ENCODE measurements at regions not wholly inside any gene's neighbourhood (a gene's known extent, or its start where the extent isn't known, plus 50 kb on each side); places are given as distances from the start of the nearest gene placed in this dataset.

DNA sequence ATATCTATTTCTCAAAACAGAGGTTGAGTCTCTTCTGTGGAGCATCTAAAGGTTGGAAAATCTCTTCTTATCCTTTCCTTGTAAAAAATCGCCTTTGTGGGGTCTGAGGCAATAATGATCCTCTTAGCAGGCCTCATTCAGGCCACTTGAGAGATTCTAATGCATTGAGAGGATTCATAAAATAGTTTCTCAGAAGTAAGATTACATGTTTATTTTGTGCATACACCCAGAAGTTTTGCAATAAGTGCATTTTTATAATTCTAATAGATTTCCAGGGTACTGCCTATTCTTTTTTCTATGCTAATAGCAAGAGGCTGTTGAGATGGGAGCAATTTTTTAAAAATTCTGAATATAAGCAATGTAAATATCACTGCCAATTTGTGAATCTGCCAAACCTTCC lies 342.2 kb upstream of the KLF12 start:
- Mint-ChIP-seq H3K4me1 (no peaks in the 10 kb centered on the region), H3K27me3 (peaks cover 8% of the 10 kb centered on the region), H3K36me3 (no peaks in the 10 kb centered on the region), H3K4me3 (no peak overlapping the region), H3K9me3 (peaks cover 0 to 3% (median 0%) of the 10 kb centered on the region in 7 donors), H3K27ac (no peak overlapping the region)
- H3K9me3 ChIP-seq (ENCODE audit: control insufficient read depth in 2 of 2, low read length in 2 of 2): no peaks in the 10 kb centered on the region
- ATAC-seq (ENCODE audit: low read depth in 2 of 2): no peak
- H3K4me3 ChIP-seq (ENCODE audit: low read depth, low read length): no peak overlapping the region
- H3K36me3 ChIP-seq (ENCODE audit: control insufficient read depth, insufficient read depth, low read length): no peaks in the 10 kb centered on the region
- no peak for DNase-seq
- H3K27ac ChIP-seq (ENCODE audit: insufficient read depth, low read length, poor library complexity, severe bottlenecking): no peak overlapping the region
- peaks cover 2% of the 10 kb centered on the region for H3K27me3 ChIP-seq (ENCODE audit: control insufficient read depth, insufficient read depth, low read length)
- H3K4me1 ChIP-seq (ENCODE audit: control insufficient read depth, insufficient read depth, low read length, poor library complexity, severe bottlenecking): no peaks in the 10 kb centered on the region

DNA sequence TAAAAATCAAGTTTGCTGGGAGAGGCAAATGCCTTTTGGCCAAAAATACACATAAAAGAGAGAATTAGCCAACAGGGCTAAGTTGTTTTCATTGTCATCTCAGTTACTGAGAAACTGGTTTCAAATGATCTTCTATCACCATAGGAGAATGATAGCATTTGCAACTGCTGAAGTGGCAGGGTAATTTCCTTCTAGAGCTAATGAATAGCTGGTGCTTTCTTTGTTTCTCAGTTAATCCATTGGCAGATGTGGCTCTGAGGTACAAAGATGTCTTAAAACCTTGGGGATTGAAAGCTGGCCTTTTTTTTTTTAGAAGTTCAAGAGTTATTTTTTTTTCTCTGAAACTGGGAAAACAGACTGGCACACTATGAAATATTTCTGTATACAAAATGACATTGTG lies 332.7 kb upstream of the KLF12 start:
- Mint-ChIP-seq H3K27ac (no peak overlapping the region), H3K9me3 (peaks cover 0 to 2% (median 0%) of the 10 kb centered on the region in 7 donors), H3K27me3 (peaks cover 14% of the 10 kb centered on the region), H3K36me3 (no peaks in the 10 kb centered on the region), H3K4me3 (no peak overlapping the region), H3K4me1 (no peaks in the 10 kb centered on the region)
- Histone ChIP-seq H3K4me3 (ENCODE audit: low read depth, low read length) (no peak overlapping the region), H3K9me3 (ENCODE audit: control insufficient read depth in 2 of 2, low read length in 2 of 2) (no peaks in the 10 kb centered on the region), H3K27ac (ENCODE audit: insufficient read depth, low read length, poor library complexity, severe bottlenecking) (no peak overlapping the region), H3K36me3 (ENCODE audit: control insufficient read depth, insufficient read depth, low read length) (no peaks in the 10 kb centered on the region), H3K4me1 (ENCODE audit: control insufficient read depth, insufficient read depth, low read length, poor library complexity, severe bottlenecking) (no peaks in the 10 kb centered on the region), H3K27me3 (ENCODE audit: control insufficient read depth, insufficient read depth, low read length) (peaks cover 7% of the 10 kb centered on the region)
- ATAC-seq (ENCODE audit: low read depth in 2 of 2): no peak
- no peak for DNase-seq

DNA sequence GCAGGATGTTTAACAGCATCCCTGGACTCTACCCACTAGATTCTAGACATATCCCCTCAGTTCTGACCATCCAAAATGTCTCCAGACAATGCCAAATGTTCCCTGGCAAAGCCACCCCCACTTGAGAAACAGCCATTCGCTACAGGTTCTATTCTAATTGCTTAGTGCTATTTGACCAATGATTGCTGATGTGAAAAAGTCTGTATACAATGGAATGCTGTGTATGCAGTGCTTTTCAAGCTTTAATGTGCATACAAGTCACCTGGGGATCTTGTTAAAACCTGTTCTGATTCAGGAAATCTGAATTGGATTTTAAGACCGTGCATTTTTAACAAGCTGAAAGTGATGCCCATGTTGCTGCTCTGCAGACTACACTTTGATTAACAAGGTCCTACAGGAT lies 331.8 kb upstream of the KLF12 start:
- H3K9me3 ChIP-seq (ENCODE audit: control insufficient read depth in 2 of 2, low read length in 2 of 2): no peaks in the 10 kb centered on the region
- no peaks in the 10 kb centered on the region for H3K4me1 ChIP-seq (ENCODE audit: control insufficient read depth, insufficient read depth, low read length, poor library complexity, severe bottlenecking)
- Mint-ChIP-seq H3K36me3 (no peaks in the 10 kb centered on the region), H3K27ac (no peak overlapping the region), H3K4me1 (no peaks in the 10 kb centered on the region), H3K27me3 (peaks cover 14% of the 10 kb centered on the region), H3K9me3 (peaks cover 0 to 3% (median 0%) of the 10 kb centered on the region in 7 donors), H3K4me3 (no peak overlapping the region)
- no peak overlapping the region for H3K4me3 ChIP-seq (ENCODE audit: low read depth, low read length)
- no peak for ATAC-seq (ENCODE audit: low read depth in 2 of 2)
- peaks cover 7% of the 10 kb centered on the region for H3K27me3 ChIP-seq (ENCODE audit: control insufficient read depth, insufficient read depth, low read length)
- H3K36me3 ChIP-seq (ENCODE audit: control insufficient read depth, insufficient read depth, low read length): no peaks in the 10 kb centered on the region
- no peak overlapping the region for H3K27ac ChIP-seq (ENCODE audit: insufficient read depth, low read length, poor library complexity, severe bottlenecking)
- DNase-seq: no peak

DNA sequence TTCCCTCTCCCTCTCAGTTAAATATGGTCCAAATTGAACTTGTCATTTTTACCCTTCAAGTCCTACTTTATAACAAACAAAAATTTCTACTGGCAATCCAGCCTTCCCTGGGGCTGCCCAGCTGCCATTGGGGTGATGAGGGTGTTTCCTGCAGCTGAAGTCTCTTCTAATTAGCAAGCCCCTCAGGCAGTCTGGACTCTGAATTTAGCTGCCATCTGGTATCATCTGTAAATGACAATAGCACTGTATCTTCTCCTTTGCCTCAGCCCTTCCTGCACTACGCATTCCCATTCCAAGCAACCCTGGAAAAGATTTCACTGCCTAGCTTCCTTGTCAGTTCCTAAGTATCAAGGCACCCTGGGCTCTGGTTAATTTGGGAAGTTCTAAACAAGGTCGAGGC lies 331.1 kb upstream of the KLF12 start:
- Mint-ChIP-seq H3K36me3 (no peaks in the 10 kb centered on the region), H3K9me3 (peaks cover 0 to 4% (median 0%) of the 10 kb centered on the region in 7 donors), H3K27ac (no peak overlapping the region), H3K4me3 (no peak overlapping the region), H3K4me1 (no peaks in the 10 kb centered on the region), H3K27me3 (peaks cover 14% of the 10 kb centered on the region)
- peaks cover 4% of the 10 kb centered on the region for H3K27me3 ChIP-seq (ENCODE audit: control insufficient read depth, insufficient read depth, low read length)
- H3K36me3 ChIP-seq (ENCODE audit: control insufficient read depth, insufficient read depth, low read length): no peaks in the 10 kb centered on the region
- no peak for DNase-seq
- H3K4me1 ChIP-seq (ENCODE audit: control insufficient read depth, insufficient read depth, low read length, poor library complexity, severe bottlenecking): no peaks in the 10 kb centered on the region
- no peak for ATAC-seq (ENCODE audit: low read depth in 2 of 2)
- no peaks in the 10 kb centered on the region for H3K9me3 ChIP-seq (ENCODE audit: control insufficient read depth in 2 of 2, low read length in 2 of 2)
- H3K27ac ChIP-seq (ENCODE audit: insufficient read depth, low read length, poor library complexity, severe bottlenecking): no peak overlapping the region
- no peak overlapping the region for H3K4me3 ChIP-seq (ENCODE audit: low read depth, low read length)

DNA sequence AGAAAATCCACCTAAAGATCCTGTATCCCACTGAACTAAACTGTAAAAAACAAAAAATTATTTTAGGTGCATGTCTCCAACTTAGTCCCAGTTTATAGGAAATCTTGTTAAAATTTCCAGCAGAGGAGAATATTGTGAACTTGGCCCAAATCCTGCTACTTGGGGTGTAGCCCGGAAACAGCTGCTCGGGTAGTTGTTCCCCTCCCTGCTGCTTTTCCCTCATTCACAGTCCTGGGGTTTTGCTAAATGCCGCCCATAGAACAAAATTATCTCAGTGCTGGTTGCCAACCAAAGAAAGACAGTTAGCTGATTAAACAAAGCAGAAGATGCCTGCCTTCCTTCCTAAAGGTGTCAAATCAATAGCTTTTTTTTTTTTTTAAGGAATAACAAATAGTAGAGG lies 330.5 kb upstream of the KLF12 start:
- no peak overlapping the region for H3K4me3 Mint-ChIP-seq
- ATAC-seq (ENCODE audit: low read depth in 2 of 2) (no peak), DNase-seq (no peak)
- Histone ChIP-seq H3K36me3 (ENCODE audit: control insufficient read depth, insufficient read depth, low read length) (no peaks in the 10 kb centered on the region), H3K9me3 (ENCODE audit: control insufficient read depth in 2 of 2, low read length in 2 of 2) (no peaks in the 10 kb centered on the region), H3K4me1 (ENCODE audit: control insufficient read depth, insufficient read depth, low read length, poor library complexity, severe bottlenecking) (no peaks in the 10 kb centered on the region), H3K27me3 (ENCODE audit: control insufficient read depth, insufficient read depth, low read length) (peaks cover 3% of the 10 kb centered on the region), H3K4me3 (ENCODE audit: low read depth, low read length) (no peak overlapping the region), H3K27ac (ENCODE audit: insufficient read depth, low read length, poor library complexity, severe bottlenecking) (no peak overlapping the region)
- no peaks in the 10 kb centered on the region for H3K4me1 Mint-ChIP-seq
- peaks cover 0 to 4% (median 0%) of the 10 kb centered on the region in 7 donors for H3K9me3 Mint-ChIP-seq
- no peak overlapping the region for H3K27ac Mint-ChIP-seq
- H3K27me3 Mint-ChIP-seq: peaks cover 12% of the 10 kb centered on the region
- no peaks in the 10 kb centered on the region for H3K36me3 Mint-ChIP-seq

DNA sequence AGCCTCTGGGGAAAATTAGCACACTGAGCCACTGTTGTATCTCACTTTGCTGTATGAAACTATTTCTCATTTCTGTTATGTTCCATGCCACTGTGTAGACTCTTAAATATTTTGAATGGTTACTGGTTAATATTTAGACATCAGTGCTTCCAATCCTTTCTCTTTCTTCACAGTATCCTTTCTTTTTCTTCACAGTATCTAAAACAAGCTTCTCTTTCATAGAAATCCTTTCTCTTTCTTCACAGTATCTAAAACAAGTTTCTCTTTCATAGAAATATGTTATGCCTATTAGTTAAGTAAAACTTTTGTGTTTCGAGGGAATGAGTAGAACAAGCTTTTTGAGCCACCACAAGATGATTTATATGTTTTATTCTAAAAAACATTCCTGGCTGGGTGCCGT lies 326.8 kb upstream of the KLF12 start:
- H3K4me1 Mint-ChIP-seq: no peaks in the 10 kb centered on the region
- Histone ChIP-seq H3K4me3 (ENCODE audit: low read depth, low read length) (no peak overlapping the region), H3K27me3 (ENCODE audit: control insufficient read depth, insufficient read depth, low read length) (peaks cover 7% of the 10 kb centered on the region), H3K27ac (ENCODE audit: insufficient read depth, low read length, poor library complexity, severe bottlenecking) (no peak overlapping the region), H3K36me3 (ENCODE audit: control insufficient read depth, insufficient read depth, low read length) (no peaks in the 10 kb centered on the region), H3K4me1 (ENCODE audit: control insufficient read depth, insufficient read depth, low read length, poor library complexity, severe bottlenecking) (no peaks in the 10 kb centered on the region), H3K9me3 (ENCODE audit: control insufficient read depth in 2 of 2, low read length in 2 of 2) (no peaks in the 10 kb centered on the region)
- H3K9me3 Mint-ChIP-seq: peaks cover 0 to 5% (median 0%) of the 10 kb centered on the region in 7 donors
- no peak for DNase-seq
- no peaks in the 10 kb centered on the region for H3K36me3 Mint-ChIP-seq
- H3K27ac Mint-ChIP-seq: no peak overlapping the region
- ATAC-seq (ENCODE audit: low read depth in 2 of 2): no peak
- H3K27me3 Mint-ChIP-seq: peaks cover 20% of the 10 kb centered on the region
- H3K4me3 Mint-ChIP-seq: no peak overlapping the region

DNA sequence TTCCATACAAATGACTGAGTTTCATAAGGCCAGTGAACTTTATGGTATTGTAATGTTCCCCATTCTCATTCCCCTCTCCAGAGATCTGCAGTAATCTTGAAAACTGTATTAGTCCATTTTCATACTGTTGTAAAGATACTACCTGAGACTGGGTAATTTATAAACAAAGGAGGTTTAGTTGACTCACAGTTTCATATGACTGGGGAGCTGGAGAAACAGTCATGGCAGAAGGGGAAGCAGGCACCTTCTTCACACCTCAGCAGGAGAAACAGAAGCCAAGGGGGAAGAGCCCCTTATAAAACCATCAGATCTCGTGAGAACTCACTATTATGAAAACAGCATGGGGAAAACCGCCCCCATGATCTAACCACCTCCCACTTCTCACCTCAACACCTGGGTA lies 318.7 kb upstream of the KLF12 start:
- peaks cover 0 to 13% (median 4%) of the 10 kb centered on the region in 7 donors for H3K9me3 Mint-ChIP-seq
- no peak overlapping the region for H3K27ac ChIP-seq (ENCODE audit: insufficient read depth, low read length, poor library complexity, severe bottlenecking)
- H3K4me3 Mint-ChIP-seq: no peak overlapping the region
- ATAC-seq (ENCODE audit: low read depth in 2 of 2): no peak
- no peaks in the 10 kb centered on the region for H3K9me3 ChIP-seq (ENCODE audit: control insufficient read depth in 2 of 2, low read length in 2 of 2)
- H3K4me1 Mint-ChIP-seq: peaks cover 0 to 8% (median 2%) of the 10 kb centered on the region in 4 donors
- no peak for DNase-seq
- no peak overlapping the region for H3K27ac Mint-ChIP-seq
- H3K36me3 Mint-ChIP-seq: peaks cover 2% of the 10 kb centered on the region
- peaks cover 7% of the 10 kb centered on the region for H3K27me3 ChIP-seq (ENCODE audit: control insufficient read depth, insufficient read depth, low read length)
- H3K4me1 ChIP-seq (ENCODE audit: control insufficient read depth, insufficient read depth, low read length, poor library complexity, severe bottlenecking): no peaks in the 10 kb centered on the region
- no peaks in the 10 kb centered on the region for H3K36me3 ChIP-seq (ENCODE audit: control insufficient read depth, insufficient read depth, low read length)
- no peak overlapping the region for H3K4me3 ChIP-seq (ENCODE audit: low read depth, low read length)
- peaks cover 23% of the 10 kb centered on the region for H3K27me3 Mint-ChIP-seq

DNA sequence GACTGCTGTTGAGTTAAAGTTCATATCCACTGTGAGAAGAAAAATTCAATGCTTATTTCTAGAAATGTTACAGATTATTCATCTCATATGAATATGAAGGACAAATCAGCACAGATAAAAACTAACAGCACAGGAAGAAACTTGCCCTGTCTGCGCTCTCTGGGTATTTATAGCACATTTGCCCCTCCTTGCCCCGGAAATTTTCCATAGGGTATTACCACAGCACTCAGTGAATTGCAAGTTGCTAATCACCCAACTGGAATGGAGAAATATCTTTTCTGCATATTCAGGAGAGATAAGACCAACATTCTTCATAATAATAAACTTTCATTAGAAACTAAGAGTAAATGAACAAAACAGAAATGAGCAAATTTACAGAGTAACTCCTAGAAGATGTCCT lies 318.0 kb upstream of the KLF12 start:
- H3K4me1 Mint-ChIP-seq: peaks cover 0 to 8% (median 2%) of the 10 kb centered on the region in 4 donors
- Histone ChIP-seq H3K4me3 (ENCODE audit: low read depth, low read length) (no peak overlapping the region), H3K36me3 (ENCODE audit: control insufficient read depth, insufficient read depth, low read length) (no peaks in the 10 kb centered on the region), H3K4me1 (ENCODE audit: control insufficient read depth, insufficient read depth, low read length, poor library complexity, severe bottlenecking) (no peaks in the 10 kb centered on the region), H3K9me3 (ENCODE audit: control insufficient read depth in 2 of 2, low read length in 2 of 2) (no peaks in the 10 kb centered on the region), H3K27me3 (ENCODE audit: control insufficient read depth, insufficient read depth, low read length) (peaks cover 7% of the 10 kb centered on the region), H3K27ac (ENCODE audit: insufficient read depth, low read length, poor library complexity, severe bottlenecking) (no peak overlapping the region)
- ATAC-seq (ENCODE audit: low read depth in 2 of 2) (no peak), DNase-seq (no peak)
- H3K4me3 Mint-ChIP-seq: no peak overlapping the region
- peaks cover 6% of the 10 kb centered on the region for H3K36me3 Mint-ChIP-seq
- peaks cover 0 to 13% (median 3%) of the 10 kb centered on the region in 7 donors for H3K9me3 Mint-ChIP-seq
- H3K27me3 Mint-ChIP-seq: peaks cover 18% of the 10 kb centered on the region
- H3K27ac Mint-ChIP-seq: no peak overlapping the region
